WTC11 (cell line): ENCODE measurements at regions not wholly inside any gene's neighbourhood (a gene's known extent, or its start where the extent isn't known, plus 50 kb on each side); places are given as distances from the start of the nearest gene placed in this dataset.

Experiments used
- ATAC-seq: fragments of 200-7000 bp; cut with Tn5 transposase; 2 replicates; pipeline ENCODE4 v1.10.0; 2021; ENCODE audit warnings: mild to moderate bottlenecking, moderate library complexity
- CTCF ChIA-PET: fragments of 300-600 bp; sonication (Branson Sonifier 250); formaldehyde crosslinking; loops from one replicate; lab custom pipeline; 2021; ENCODE audit warnings: antibody characterized with exemption; lab: Charles Lee
- POLR2A ChIA-PET: fragments of 350-600 bp; sonication (Branson Sonifier 250); formaldehyde crosslinking; loops from one replicate; lab custom pipeline; 2021; ENCODE audit warnings: antibody characterized with exemption; lab: Charles Lee
- DNase-seq: peaks from one replicate; pipeline ENCODE4 v3.0.0; 2021; ENCODE audit warnings: low spot score
- H3K27ac Mint-ChIP-seq: 2 replicates; pipeline ENCODE4 v1.8.0; 2021; ENCODE audit warnings: mixed read lengths
- H3K27me3 Mint-ChIP-seq: 2 replicates; pipeline ENCODE4 v1.8.0; 2021; ENCODE audit warnings: low read depth, mild to moderate bottlenecking, moderate library complexity, mixed read lengths
- H3K36me3 Mint-ChIP-seq: 2 replicates; pipeline ENCODE4 v1.8.0; 2021; ENCODE audit warnings: mixed read lengths
- H3K4me1 Mint-ChIP-seq: 2 replicates; pipeline ENCODE4 v1.8.0; 2022; ENCODE audit warnings: mixed read lengths
- H3K4me3 Mint-ChIP-seq: 2 replicates; pipeline ENCODE4 v1.8.0; 2021; ENCODE audit warnings: mild to moderate bottlenecking, moderate library complexity, mixed read lengths
- H3K9me3 Mint-ChIP-seq: 2 replicates; pipeline ENCODE4 v1.8.0; 2021; ENCODE audit warnings: mixed read lengths
- ATF3 ChIP-seq: sonication (generic); formaldehyde crosslinking; conservative IDR thresholded peaks from 2 replicates; pipeline ENCODE4 v1.8.1; 2022; ENCODE audit warnings: mild to moderate bottlenecking, missing genetic modification reagents
- CREB1 ChIP-seq: sonication (generic); formaldehyde crosslinking; IDR thresholded peaks from 2 replicates; pipeline ENCODE4 v1.8.0; 2023; ENCODE audit warnings: mild to moderate bottlenecking, missing genetic modification reagents
- FOXK1 ChIP-seq: sonication (generic); formaldehyde crosslinking; IDR thresholded peaks from 2 replicates; pipeline ENCODE4 v1.8.0; 2022; ENCODE audit warnings: mild to moderate bottlenecking, moderate library complexity, missing genetic modification reagents
- FOXP4 ChIP-seq: sonication (generic); formaldehyde crosslinking; IDR thresholded peaks from 2 replicates; pipeline ENCODE4 v1.8.0; 2022; ENCODE audit warnings: mild to moderate bottlenecking, missing genetic modification reagents
- HMGA2 ChIP-seq: fragments of 250-450 bp; sonication (Bioruptor Pico); IDR thresholded peaks from 2 replicates; pipeline ENCODE4 v1.4.0; 2021; ENCODE audit warnings: mild to moderate bottlenecking, moderate library complexity
- HMGXB4 ChIP-seq: sonication (generic); formaldehyde crosslinking; IDR thresholded peaks from 2 replicates; pipeline ENCODE4 v1.8.1; 2023; ENCODE audit warnings: mild to moderate bottlenecking, moderate library complexity, missing genetic modification reagents
- IRF2 ChIP-seq: sonication (generic); formaldehyde crosslinking; IDR thresholded peaks from 2 replicates; pipeline ENCODE4 v1.8.0; 2022; ENCODE audit warnings: low read depth, missing genetic modification reagents, borderline replicate concordance
- JAZF1 ChIP-seq: fragments of 250-450 bp; sonication (Bioruptor Pico); IDR thresholded peaks from 2 replicates; pipeline ENCODE4 v1.9.0; 2021; ENCODE audit warnings: moderate library complexity, mild to moderate bottlenecking, inconsistent platforms
- KAT7 ChIP-seq: sonication (generic); formaldehyde crosslinking; IDR thresholded peaks from 2 replicates; pipeline ENCODE4 v1.8.1; 2023; ENCODE audit warnings: missing genetic modification reagents, mild to moderate bottlenecking, borderline replicate concordance
- NFATC4 ChIP-seq: fragments of 250-450 bp; sonication (Bioruptor Pico); IDR thresholded peaks from 2 replicates; pipeline ENCODE4 v1.9.0; 2021; ENCODE audit warnings: mild to moderate bottlenecking
- NR2C2 ChIP-seq: sonication (generic); formaldehyde crosslinking; IDR thresholded peaks from 2 replicates; pipeline ENCODE4 v1.8.0; 2022; ENCODE audit warnings: mild to moderate bottlenecking, missing genetic modification reagents
- SP1 ChIP-seq: sonication (generic); formaldehyde crosslinking; conservative IDR thresholded peaks from 2 replicates; pipeline ENCODE4 v1.8.1; 2022; ENCODE audit warnings: missing genetic modification reagents
- ZBTB21 ChIP-seq: sonication (generic); formaldehyde crosslinking; IDR thresholded peaks from 2 replicates; pipeline ENCODE4 v1.8.1; 2023; ENCODE audit warnings: mild to moderate bottlenecking, missing genetic modification reagents, borderline replicate concordance
- ZNF416 ChIP-seq: fragments of 250-450 bp; sonication (Bioruptor Pico); IDR thresholded peaks from 2 replicates; pipeline ENCODE4 v1.9.0; 2021; ENCODE audit warnings: mild to moderate bottlenecking, inconsistent platforms
- TF ChIP-seq, protein P1 (sequence below): sonication (generic); formaldehyde crosslinking; IDR thresholded peaks from 2 replicates; pipeline ENCODE4 v1.8.1; 2023; ENCODE audit warnings: mild to moderate bottlenecking, missing genetic modification reagents, borderline replicate concordance
- TF ChIP-seq, protein P2 (sequence below): sonication (generic); formaldehyde crosslinking; IDR thresholded peaks from 2 replicates; pipeline ENCODE4 v1.8.1; 2022; ENCODE audit warnings: missing genetic modification reagents, borderline replicate concordance
- TF ChIP-seq, protein P3 (sequence below): fragments of 250-450 bp; sonication (Bioruptor Pico); IDR thresholded peaks from 2 replicates; pipeline ENCODE4 v2.1.2; 2022; ENCODE audit warnings: mild to moderate bottlenecking, moderate library complexity

GRCh38 chr4:180485407-180485806 lies 1757.8 kb upstream of the TENM3 start (continued):
- no peak for TF ChIP-seq FOXP4 (CRISPR knock-in tag)
- no peak for TF ChIP-seq NFATC4
- no peak for TF ChIP-seq JAZF1 (CRISPR knock-in tag)

DNA sequence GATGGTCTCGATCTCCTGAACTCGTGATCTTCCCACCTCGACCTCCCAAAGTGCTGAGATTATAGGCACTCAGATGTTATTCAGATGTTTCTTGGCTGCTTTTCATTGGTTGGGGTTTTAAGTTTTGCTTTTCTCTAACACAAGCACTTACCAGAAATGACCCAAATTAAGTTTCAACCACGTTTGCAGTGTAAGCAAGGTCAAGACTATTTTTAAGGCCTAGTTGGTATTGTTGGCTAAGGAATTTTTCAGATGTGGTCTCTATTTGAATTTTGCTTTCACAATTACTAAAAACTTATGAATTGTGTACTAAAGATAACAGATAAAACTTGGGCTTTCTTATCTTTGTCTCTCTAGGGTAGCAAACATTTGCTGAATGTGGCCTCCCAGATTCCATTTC lies 1756.9 kb upstream of the TENM3 start:
- POLR2A ChIA-PET, result no interaction called here
- Mint-ChIP-seq H3K4me1 (peaks cover 42% of the 10 kb centered on the region), H3K27ac (peak overlapping the region; percentile 29; the same call in 1 of the 2 replicates), H3K4me3 (no peak overlapping the region), H3K27me3 (no peaks in the 10 kb centered on the region), H3K36me3 (peaks cover 4% of the 10 kb centered on the region; the same call in 1 of the 2 replicates), H3K9me3 (peaks cover 9% of the 10 kb centered on the region; the same call in 1 of the 2 replicates)
- TF ChIP-seq NR2C2 (CRISPR knock-in tag), result no peak
- no peak for TF ChIP-seq ZNF416
- TF ChIP-seq IRF2 (CRISPR knock-in tag), result no peak
- no peak for TF ChIP-seq ATF3 (CRISPR knock-in tag)
- no peak for TF ChIP-seq KAT7
- no peak for TF ChIP-seq HMGA2 (CRISPR knock-in tag)
- TF ChIP-seq, protein P1, sequence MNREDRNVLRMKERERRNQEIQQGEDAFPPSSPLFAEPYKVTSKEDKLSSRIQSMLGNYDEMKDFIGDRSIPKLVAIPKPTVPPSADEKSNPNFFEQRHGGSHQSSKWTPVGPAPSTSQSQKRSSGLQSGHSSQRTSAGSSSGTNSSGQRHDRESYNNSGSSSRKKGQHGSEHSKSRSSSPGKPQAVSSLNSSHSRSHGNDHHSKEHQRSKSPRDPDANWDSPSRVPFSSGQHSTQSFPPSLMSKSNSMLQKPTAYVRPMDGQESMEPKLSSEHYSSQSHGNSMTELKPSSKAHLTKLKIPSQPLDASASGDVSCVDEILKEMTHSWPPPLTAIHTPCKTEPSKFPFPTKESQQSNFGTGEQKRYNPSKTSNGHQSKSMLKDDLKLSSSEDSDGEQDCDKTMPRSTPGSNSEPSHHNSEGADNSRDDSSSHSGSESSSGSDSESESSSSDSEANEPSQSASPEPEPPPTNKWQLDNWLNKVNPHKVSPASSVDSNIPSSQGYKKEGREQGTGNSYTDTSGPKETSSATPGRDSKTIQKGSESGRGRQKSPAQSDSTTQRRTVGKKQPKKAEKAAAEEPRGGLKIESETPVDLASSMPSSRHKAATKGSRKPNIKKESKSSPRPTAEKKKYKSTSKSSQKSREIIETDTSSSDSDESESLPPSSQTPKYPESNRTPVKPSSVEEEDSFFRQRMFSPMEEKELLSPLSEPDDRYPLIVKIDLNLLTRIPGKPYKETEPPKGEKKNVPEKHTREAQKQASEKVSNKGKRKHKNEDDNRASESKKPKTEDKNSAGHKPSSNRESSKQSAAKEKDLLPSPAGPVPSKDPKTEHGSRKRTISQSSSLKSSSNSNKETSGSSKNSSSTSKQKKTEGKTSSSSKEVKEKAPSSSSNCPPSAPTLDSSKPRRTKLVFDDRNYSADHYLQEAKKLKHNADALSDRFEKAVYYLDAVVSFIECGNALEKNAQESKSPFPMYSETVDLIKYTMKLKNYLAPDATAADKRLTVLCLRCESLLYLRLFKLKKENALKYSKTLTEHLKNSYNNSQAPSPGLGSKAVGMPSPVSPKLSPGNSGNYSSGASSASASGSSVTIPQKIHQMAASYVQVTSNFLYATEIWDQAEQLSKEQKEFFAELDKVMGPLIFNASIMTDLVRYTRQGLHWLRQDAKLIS (CRISPR knock-in tag), result no peak
- no peak for TF ChIP-seq FOXK1
- TF ChIP-seq, protein P2, sequence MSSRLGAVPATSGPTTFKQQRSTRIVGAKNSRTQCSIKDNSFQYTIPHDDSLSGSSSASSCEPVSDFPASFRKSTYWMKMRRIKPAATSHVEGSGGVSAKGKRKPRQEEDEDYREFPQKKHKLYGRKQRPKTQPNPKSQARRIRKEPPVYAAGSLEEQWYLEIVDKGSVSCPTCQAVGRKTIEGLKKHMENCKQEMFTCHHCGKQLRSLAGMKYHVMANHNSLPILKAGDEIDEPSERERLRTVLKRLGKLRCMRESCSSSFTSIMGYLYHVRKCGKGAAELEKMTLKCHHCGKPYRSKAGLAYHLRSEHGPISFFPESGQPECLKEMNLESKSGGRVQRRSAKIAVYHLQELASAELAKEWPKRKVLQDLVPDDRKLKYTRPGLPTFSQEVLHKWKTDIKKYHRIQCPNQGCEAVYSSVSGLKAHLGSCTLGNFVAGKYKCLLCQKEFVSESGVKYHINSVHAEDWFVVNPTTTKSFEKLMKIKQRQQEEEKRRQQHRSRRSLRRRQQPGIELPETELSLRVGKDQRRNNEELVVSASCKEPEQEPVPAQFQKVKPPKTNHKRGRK (CRISPR knock-in tag), result no peak
- TF ChIP-seq SP1 (CRISPR knock-in tag), result no peak
- no peak for TF ChIP-seq HMGXB4 (CRISPR knock-in tag)
- no peak for TF ChIP-seq CREB1 (CRISPR knock-in tag)
- TF ChIP-seq, protein P3, sequence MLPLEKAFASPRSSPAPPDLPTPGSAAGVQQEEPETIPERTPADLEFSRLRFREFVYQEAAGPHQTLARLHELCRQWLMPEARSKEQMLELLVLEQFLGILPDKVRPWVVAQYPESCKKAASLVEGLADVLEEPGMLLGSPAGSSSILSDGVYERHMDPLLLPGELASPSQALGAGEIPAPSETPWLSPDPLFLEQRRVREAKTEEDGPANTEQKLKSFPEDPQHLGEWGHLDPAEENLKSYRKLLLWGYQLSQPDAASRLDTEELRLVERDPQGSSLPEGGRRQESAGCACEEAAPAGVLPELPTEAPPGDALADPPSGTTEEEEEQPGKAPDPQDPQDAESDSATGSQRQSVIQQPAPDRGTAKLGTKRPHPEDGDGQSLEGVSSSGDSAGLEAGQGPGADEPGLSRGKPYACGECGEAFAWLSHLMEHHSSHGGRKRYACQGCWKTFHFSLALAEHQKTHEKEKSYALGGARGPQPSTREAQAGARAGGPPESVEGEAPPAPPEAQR (CRISPR knock-in tag), result no peak
- TF ChIP-seq ZBTB21 (CRISPR knock-in tag), result no peak
- no peak for ATAC-seq
- DNase-seq, result no peak
- CTCF ChIA-PET, result no interaction called here
